Effector memory CD4-positive, alpha-beta T cell (primary cell): ENCODE measurements at regions not wholly inside any gene's neighbourhood (a gene's known extent, or its start where the extent isn't known, plus 50 kb on each side); places are given as distances from the start of the nearest gene placed in this dataset.

Experiments used
- DNase-seq, 3 donors: peaks; one replicate each; pipeline ENCODE4 v3.0.0-alpha.2; 2020
- H3K27ac ChIP-seq: 2 replicates; pipeline ENCODE4 v1.7.0; 2013; ENCODE audit warnings: mild to moderate bottlenecking, low read length, moderate library complexity; ENCODE audit not compliant: insufficient read depth, poor library complexity, severe bottlenecking
- H3K27me3 ChIP-seq: replicated peaks from 2 replicates; pipeline ENCODE4 v1.7.0; 2013; ENCODE audit warnings: mild to moderate bottlenecking, low read length; ENCODE audit not compliant: insufficient read depth, control insufficient read depth, poor library complexity, severe bottlenecking
- H3K36me3 ChIP-seq: 2 replicates; pipeline ENCODE4 v1.7.0; 2013; ENCODE audit warnings: mild to moderate bottlenecking, low read length, moderate library complexity; ENCODE audit not compliant: control insufficient read depth, insufficient read depth
- H3K4me1 ChIP-seq: 2 replicates; pipeline ENCODE4 v1.7.0; 2013; ENCODE audit warnings: low read length, mild to moderate bottlenecking; ENCODE audit not compliant: control insufficient read depth, insufficient read depth, poor library complexity, severe bottlenecking
- H3K4me3 ChIP-seq: 2 replicates; pipeline ENCODE4 v1.7.0; 2013; ENCODE audit warnings: low read length, low read depth, mild to moderate bottlenecking; ENCODE audit not compliant: insufficient read depth, poor library complexity, severe bottlenecking
- H3K9me3 ChIP-seq: 2 replicates; pipeline ENCODE4 v1.7.0; 2013; ENCODE audit warnings: mild to moderate bottlenecking, low read length, moderate library complexity; ENCODE audit not compliant: control insufficient read depth

DNA sequence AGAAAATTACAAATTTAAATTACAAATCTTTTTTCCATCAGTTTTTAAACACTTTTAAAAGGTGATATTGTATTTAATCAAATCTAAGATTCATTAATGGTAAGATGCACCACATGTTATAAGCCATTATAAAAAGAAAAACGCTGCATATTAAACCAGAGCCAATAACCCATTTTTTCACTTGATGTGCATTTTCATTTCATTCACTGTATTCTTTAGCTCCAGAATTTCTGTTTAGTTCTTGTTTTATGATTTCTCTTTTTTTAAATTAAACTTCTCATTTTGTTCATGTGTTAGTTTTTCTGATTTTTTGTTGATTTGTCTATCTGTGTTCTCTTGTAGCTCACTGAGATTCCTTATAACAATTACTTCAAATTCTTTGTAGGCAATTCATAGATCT is 62.4 kb upstream of the MBOAT2 start:
- H3K4me3 ChIP-seq: no peak overlapping the region
- no peak for DNase-seq
- H3K4me1 ChIP-seq: no peaks in the 10 kb centered on the region
- peaks cover 4% of the 10 kb centered on the region for H3K9me3 ChIP-seq
- H3K27ac ChIP-seq: no peak overlapping the region
- no peaks in the 10 kb centered on the region for H3K36me3 ChIP-seq
- H3K27me3 ChIP-seq: no peaks in the 10 kb centered on the region

DNA sequence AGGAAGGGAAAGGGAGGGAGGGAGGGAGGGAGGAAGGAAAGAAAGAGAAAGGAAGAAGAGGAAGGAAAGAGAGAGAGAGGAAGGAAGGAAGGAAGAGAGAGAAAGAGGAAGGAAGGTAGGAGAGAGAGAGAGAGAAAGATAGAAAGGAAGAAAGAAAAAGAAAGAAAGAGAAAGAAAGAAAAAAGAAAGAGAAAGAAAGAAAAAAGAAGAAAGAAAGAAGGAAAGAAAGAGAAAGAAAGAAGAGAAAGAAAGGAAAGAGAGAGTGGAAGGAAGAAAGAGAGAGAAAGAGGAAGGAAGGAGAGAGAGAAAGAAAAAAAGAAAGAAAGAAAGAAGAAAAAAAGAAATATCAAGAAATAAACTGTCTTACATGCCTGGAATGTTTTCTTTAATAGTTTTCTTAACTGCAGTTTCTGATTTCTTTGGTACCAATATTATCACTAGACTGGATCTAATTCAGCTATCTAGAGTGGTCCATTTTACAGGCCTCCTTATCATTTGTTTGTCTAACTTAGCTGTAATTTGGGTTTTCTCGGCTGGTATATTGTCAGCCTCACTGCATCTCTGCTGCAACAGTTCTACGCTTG is 59.6 kb upstream of the MBOAT2 start:
- no peak for DNase-seq
- Histone ChIP-seq H3K4me1 (no peaks in the 10 kb centered on the region), H3K4me3 (no peak overlapping the region), H3K27me3 (no peaks in the 10 kb centered on the region), H3K27ac (no peak overlapping the region), H3K9me3 (peaks cover 4% of the 10 kb centered on the region), H3K36me3 (no peaks in the 10 kb centered on the region)

DNA sequence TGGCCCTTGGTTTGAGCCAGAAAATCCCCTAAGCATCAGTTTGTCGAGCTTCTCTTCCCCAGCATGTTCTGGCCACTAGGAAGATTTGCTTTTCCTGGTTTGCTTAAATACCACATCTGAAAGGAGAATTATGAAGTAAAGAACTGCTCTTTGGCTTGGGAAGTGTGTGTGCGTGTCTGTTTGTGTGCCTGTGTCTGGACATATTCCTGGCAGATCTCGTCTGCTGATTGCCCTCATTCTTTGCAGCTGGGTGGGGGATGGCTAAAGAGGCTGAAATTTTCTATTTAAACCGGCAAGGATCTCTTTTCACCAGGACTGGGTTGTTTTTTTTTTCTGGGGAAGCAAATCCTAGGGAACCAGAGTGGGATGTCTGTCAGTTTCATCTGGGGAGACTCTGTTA is 57.3 kb upstream of the MBOAT2 start:
- H3K36me3 ChIP-seq: no peaks in the 10 kb centered on the region
- no peak overlapping the region for H3K27ac ChIP-seq
- no peaks in the 10 kb centered on the region for H3K27me3 ChIP-seq
- no peaks in the 10 kb centered on the region for H3K9me3 ChIP-seq
- no peak for DNase-seq
- no peak overlapping the region for H3K4me3 ChIP-seq
- H3K4me1 ChIP-seq: no peaks in the 10 kb centered on the region

DNA sequence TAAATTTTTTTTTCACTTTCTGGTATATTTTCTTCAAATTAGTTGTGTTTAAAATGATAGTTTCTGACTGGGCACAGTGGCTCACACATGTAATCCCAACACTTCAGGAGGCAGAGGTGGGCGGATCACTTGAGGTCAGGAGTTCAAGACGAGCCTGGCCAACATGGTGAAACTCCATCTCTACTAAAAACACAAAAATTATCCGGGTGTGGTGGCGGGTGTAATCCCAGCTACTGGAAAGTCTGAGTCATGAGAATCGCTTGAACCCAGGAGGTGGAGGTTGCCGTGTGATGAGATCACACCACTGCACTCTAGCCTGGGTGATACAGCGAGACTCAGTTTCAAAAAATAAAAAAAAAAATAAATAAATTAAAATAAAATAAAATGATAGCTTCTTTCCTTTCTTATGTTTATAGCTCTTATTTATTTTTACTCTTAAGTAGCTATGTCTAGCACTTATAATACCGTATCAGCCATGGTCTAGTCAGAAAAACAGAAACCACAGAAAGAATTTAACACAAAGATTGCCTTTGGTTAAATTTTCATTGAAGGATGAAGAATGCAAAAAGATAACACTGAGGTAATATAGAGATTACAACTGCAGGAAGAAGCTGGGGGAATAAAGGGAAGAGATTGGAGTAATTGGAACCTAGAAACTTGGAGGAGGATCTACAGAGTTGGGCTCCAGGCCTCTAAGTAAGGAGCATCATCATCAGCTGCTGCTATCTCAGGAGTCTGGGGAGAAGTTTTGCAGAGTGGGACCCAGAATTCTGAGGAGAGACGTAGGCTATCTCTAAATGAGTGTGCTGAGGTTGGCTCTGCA is 54.7 kb upstream of the MBOAT2 start:
- Histone ChIP-seq H3K4me3 (no peak overlapping the region), H3K9me3 (no peaks in the 10 kb centered on the region), H3K27me3 (no peaks in the 10 kb centered on the region), H3K36me3 (no peaks in the 10 kb centered on the region), H3K4me1 (no peaks in the 10 kb centered on the region), H3K27ac (no peak overlapping the region)
- DNase-seq: no peak

DNA sequence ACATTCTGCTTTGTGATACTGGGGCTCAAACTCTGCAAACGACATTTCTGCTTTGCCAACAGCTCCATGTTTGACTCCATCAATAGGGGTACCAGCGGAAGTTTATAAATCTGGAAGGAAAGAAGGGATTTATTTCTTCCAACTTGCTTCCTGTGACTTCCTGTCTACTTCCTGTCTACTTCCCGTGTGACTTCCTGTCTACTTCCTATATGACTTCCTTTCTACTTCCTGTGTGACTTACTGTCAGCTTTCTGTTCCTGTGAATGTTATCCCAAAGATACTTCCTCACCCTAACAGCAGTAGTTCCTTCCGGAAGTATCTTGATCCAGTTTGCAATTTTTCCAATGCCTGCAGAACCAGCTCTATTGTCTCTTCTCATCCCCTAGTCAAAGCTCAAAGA is 52.0 kb upstream of the MBOAT2 start:
- no peaks in the 10 kb centered on the region for H3K4me1 ChIP-seq
- H3K27ac ChIP-seq: no peak overlapping the region
- H3K27me3 ChIP-seq: no peaks in the 10 kb centered on the region
- no peaks in the 10 kb centered on the region for H3K9me3 ChIP-seq
- no peak overlapping the region for H3K4me3 ChIP-seq
- no peaks in the 10 kb centered on the region for H3K36me3 ChIP-seq
- DNase-seq: no peak

DNA sequence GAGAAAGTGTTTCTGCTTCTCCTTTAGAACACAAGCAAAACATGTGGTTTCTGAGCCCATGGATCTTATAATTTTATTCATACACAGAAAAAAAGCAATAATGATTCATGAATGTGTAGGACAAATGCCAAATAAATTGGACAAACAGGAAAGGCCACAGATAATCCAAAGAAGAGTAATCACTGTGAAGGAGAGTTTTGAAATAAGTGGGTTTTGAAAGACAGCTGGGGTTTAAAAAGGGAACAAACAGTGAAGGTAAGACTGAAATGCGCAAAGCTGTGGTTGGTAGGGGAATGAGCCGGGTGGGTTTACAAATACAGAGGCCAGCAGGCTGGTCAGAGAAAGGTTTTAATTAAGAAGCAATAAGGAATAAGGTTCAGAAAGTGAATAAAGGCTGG is 50.0 kb upstream of the MBOAT2 start:
- Histone ChIP-seq H3K27me3 (no peaks in the 10 kb centered on the region), H3K9me3 (no peaks in the 10 kb centered on the region), H3K4me3 (no peak overlapping the region), H3K27ac (no peak overlapping the region), H3K36me3 (no peaks in the 10 kb centered on the region), H3K4me1 (no peaks in the 10 kb centered on the region)
- no peak for DNase-seq
